AG09309 (cell line): ENCODE measurements at regions not wholly inside any gene's neighbourhood (a gene's known extent, or its start where the extent isn't known, plus 50 kb on each side); places are given as distances from the start of the nearest gene placed in this dataset.
"Not testable (repeated sequence)": the region's sequence is repeated elsewhere in the genome, so short reads cannot be mapped to it uniquely, and the experiment has no call there.

Source experiments
- DNase-seq: peaks from one replicate; pipeline ENCODE4 v3.0.0-alpha.2; 2010; ENCODE audit warnings: low read depth
- H3K4me3 ChIP-seq: 2 replicates; pipeline ENCODE4 v1.5.1; 2011; ENCODE audit warnings: mild to moderate bottlenecking, low read depth, low read length, moderate library complexity; ENCODE audit not compliant: control insufficient read depth
- CTCF ChIP-seq: IDR thresholded peaks from 2 replicates; pipeline ENCODE4 v1.5.1; 2011; ENCODE audit warnings: mild to moderate bottlenecking, low read depth, low read length, inconsistent platforms; ENCODE audit not compliant: insufficient read depth, control insufficient read depth; ENCODE audit errors: missing control alignments

GRCh38 chr2:212791569-212791968 lies 253.0 kb upstream of the ERBB4 start:
- no peak for DNase-seq
- TF ChIP-seq CTCF: no peak
- no peak overlapping the region for H3K4me3 ChIP-seq

GRCh38 chr2:212786088-212786487 lies 247.5 kb upstream of the ERBB4 start:
- H3K4me3 ChIP-seq, DNase-seq: not testable (repeated sequence)

- DNase-seq: peak; percentile 25
- no peak overlapping the region for H3K4me3 ChIP-seq
- TF ChIP-seq CTCF: peak; percentile 55
Measured at GRCh38 chr2:212777020-212777491, 238.5 kb upstream of the ERBB4 start.

GRCh38 chr2:212773808-212774339 lies 235.3 kb upstream of the ERBB4 start:
- DNase-seq: no peak
- TF ChIP-seq CTCF: no peak

GRCh38 chr2:212770240-212770639 lies 231.6 kb upstream of the ERBB4 start:
- H3K4me3 ChIP-seq: no peak overlapping the region
- no peak for DNase-seq
- TF ChIP-seq CTCF: no peak

More at GRCh38 chr2:212773808-212774339, 235.3 kb upstream of the ERBB4 start:
- H3K4me3 ChIP-seq: no peak overlapping the region

- no peak overlapping the region for H3K4me3 ChIP-seq
- TF ChIP-seq CTCF: no peak
- no peak for DNase-seq
Measured at GRCh38 chr2:212766921-212767320, 228.3 kb upstream of the ERBB4 start.

- no peak for TF ChIP-seq CTCF
- no peak for DNase-seq
- H3K4me3 ChIP-seq: no peak overlapping the region
Measured at GRCh38 chr2:212752730-212753351, 214.2 kb upstream of the ERBB4 start.
